H1 (cell line): ENCODE measurements at regions not wholly inside any gene's neighbourhood (a gene's known extent, or its start where the extent isn't known, plus 50 kb on each side); places are given as distances from the start of the nearest gene placed in this dataset.

Experiments used
- CTCF ChIA-PET: fragments of 300-600 bp; sonication (Branson Sonifier 250); formaldehyde crosslinking; loops from one replicate; lab custom pipeline; 2021; ENCODE audit not compliant: partially characterized antibody; lab: Charles Lee
- POLR2A ChIA-PET: fragments of 300-600 bp; sonication (Branson Sonifier 250); formaldehyde crosslinking; loops from one replicate; lab custom pipeline; 2021; ENCODE audit warnings: inconsistent platforms; ENCODE audit not compliant: partially characterized antibody; lab: Charles Lee
- DNase-seq, 2 experiments: peaks; one replicate each; pipeline versions ENCODE4 v3.0.0 to v3.0.0-alpha.2; 2010 to 2022; ENCODE audit warnings: low spot score in 2 of 2, low read depth in 1 of 2, mixed read lengths in 1 of 2
- FAIRE-seq: peaks from 2 replicates; lab custom pipeline; 2011; peaks lifted over from hg19 to GRCh38; lab: Jason Lieb, UNC
- H2AFZ ChIP-seq: 2 replicates; pipeline ENCODE4 v1.8.1; 2012; ENCODE audit warnings: low read length, inconsistent platforms
- H2AK5ac ChIP-seq: 2 replicates; pipeline ENCODE4 v1.6.1; 2013; ENCODE audit warnings: low read depth, low read length
- H2BK120ac ChIP-seq: replicated peaks from 2 replicates; pipeline ENCODE3; 2013; ENCODE audit warnings: low read depth, low read length, inconsistent platforms
- H2BK12ac ChIP-seq: 2 replicates; pipeline ENCODE4 v1.6.1; 2013; ENCODE audit warnings: low read depth, low read length
- H2BK15ac ChIP-seq: 2 replicates; pipeline ENCODE4 v1.6.1; 2013; ENCODE audit warnings: low read length
- H2BK20ac ChIP-seq: 2 replicates; pipeline ENCODE4 v1.6.1; 2013; ENCODE audit warnings: low read length
- H2BK5ac ChIP-seq: 2 replicates; pipeline ENCODE4 v1.6.1; 2013; ENCODE audit warnings: low read depth, low read length
- H3K14ac ChIP-seq: 2 replicates; pipeline ENCODE4 v1.6.1; 2013; ENCODE audit warnings: inconsistent platforms; ENCODE audit not compliant: insufficient read length
- H3K18ac ChIP-seq: 2 replicates; pipeline ENCODE4 v1.6.1; 2013; ENCODE audit warnings: low read length; ENCODE audit errors: extremely low read depth
- H3K23ac ChIP-seq: 2 replicates; pipeline ENCODE4 v1.6.1; 2013; ENCODE audit warnings: inconsistent platforms; ENCODE audit not compliant: insufficient read length
- H3K23me2 ChIP-seq: 2 replicates; pipeline ENCODE4 v1.6.1; 2013; ENCODE audit warnings: low read depth, low read length
- H3K27ac ChIP-seq: 2 replicates; pipeline ENCODE4 v1.6.1; 2011; ENCODE audit warnings: low read depth, low read length, inconsistent platforms
- H3K27me3 ChIP-seq, 4 experiments: replicated peaks in 1 of 4; 1 replicate in 1 of 4; 2 replicates in 3 of 4; pipeline versions ENCODE4 v1.6.1 to v1.8.1; 2011 to 2013; ENCODE audit warnings: low read length in 3 of 4, mild to moderate bottlenecking in 3 of 4, inconsistent platforms in 2 of 4, mixed read lengths in 2 of 4, moderate library complexity in 1 of 4; ENCODE audit not compliant: control insufficient read depth in 3 of 4, insufficient read depth in 3 of 4; ENCODE audit errors: extremely low read depth in 1 of 4
- H3K36me3 ChIP-seq, 4 experiments: 2 replicates each; pipeline versions ENCODE4 v1.6.1 to v1.8.1; 2011 to 2013; ENCODE audit warnings: mild to moderate bottlenecking in 4 of 4, low read length in 3 of 4, moderate library complexity in 2 of 4, control low read depth in 1 of 4, inconsistent platforms in 1 of 4; ENCODE audit not compliant: insufficient read depth in 4 of 4, control insufficient read depth in 2 of 4
- H3K4ac ChIP-seq: replicated peaks from 2 replicates; pipeline ENCODE3; 2013; ENCODE audit warnings: low read length, low read depth, mixed read lengths, inconsistent platforms; ENCODE audit not compliant: insufficient read length
- H3K4me1 ChIP-seq, 4 experiments: replicated peaks in 1 of 4; 1 replicate in 1 of 4; 2 replicates in 3 of 4; pipeline versions ENCODE4 v1.6.1 to v1.8.1; 2011 to 2013; ENCODE audit warnings: low read length in 3 of 4, inconsistent platforms in 2 of 4, mixed read lengths in 1 of 4; ENCODE audit not compliant: insufficient read depth in 4 of 4, control insufficient read depth in 3 of 4
- H3K4me2 ChIP-seq, 2 experiments: 2 replicates each; pipeline versions ENCODE4 v1.6.1 to v1.8.1; 2011 to 2013; ENCODE audit warnings: low read depth in 2 of 2, low read length in 2 of 2, control low read depth in 1 of 2, inconsistent platforms in 1 of 2, mild to moderate bottlenecking in 1 of 2; ENCODE audit not compliant: insufficient read depth in 1 of 2
- H3K4me3 ChIP-seq, 4 experiments: fragments of 200-600, 300-600 bp in 1 of 4; sonication (generic), shearing (Covaris generic), sonication (Bioruptor Twin) in 1 of 4; 2 replicates each; pipeline versions ENCODE4 v1.5.1 to v1.8.1; 2011 to 2016; ENCODE audit warnings: low read length in 4 of 4, low read depth in 3 of 4, control low read depth in 2 of 4, inconsistent platforms in 2 of 4, mild to moderate bottlenecking in 2 of 4, mixed read lengths in 1 of 4, moderate library complexity in 1 of 4; ENCODE audit not compliant: insufficient read depth in 2 of 4; ENCODE audit errors: extremely low read depth in 1 of 4
- H3K56ac ChIP-seq: replicated peaks from 2 replicates; pipeline ENCODE3; 2013; ENCODE audit warnings: low read depth, mild to moderate bottlenecking, mixed read lengths, low read length, inconsistent platforms; ENCODE audit not compliant: insufficient read length
- H3K79me1 ChIP-seq: 2 replicates; pipeline ENCODE4 v1.6.1; 2013; ENCODE audit warnings: low read depth, low read length, control low read depth
- H3K79me2 ChIP-seq, 2 experiments: 2 replicates each; pipeline versions ENCODE4 v1.6.1 to v1.8.1; 2012 to 2013; ENCODE audit warnings: low read length in 2 of 2, mild to moderate bottlenecking in 2 of 2, inconsistent platforms in 1 of 2; ENCODE audit not compliant: insufficient read depth in 2 of 2, control insufficient read depth in 1 of 2
- H3K9ac ChIP-seq, 4 experiments: replicated peaks in 1 of 4; 1 replicate in 1 of 4; 2 replicates in 3 of 4; pipeline versions ENCODE4 v1.6.1 to v1.8.1; 2011 to 2013; ENCODE audit warnings: low read depth in 3 of 4, low read length in 3 of 4, control low read depth in 2 of 4, mild to moderate bottlenecking in 2 of 4, moderate library complexity in 2 of 4, inconsistent platforms in 1 of 4; ENCODE audit errors: extremely low read depth in 1 of 4
- H3K9me3 ChIP-seq, 2 experiments: 2 replicates each; pipeline versions ENCODE4 v1.6.1 to v1.8.1; 2012 to 2013; ENCODE audit warnings: mild to moderate bottlenecking in 2 of 2, moderate library complexity in 2 of 2, control low read depth in 1 of 2, inconsistent platforms in 1 of 2, low read depth in 1 of 2, low read length in 1 of 2, mixed read lengths in 1 of 2; ENCODE audit not compliant: insufficient read depth in 2 of 2
- H4K20me1 ChIP-seq, 2 experiments: replicated peaks in 1 of 2; 2 replicates each; pipeline versions ENCODE3 to v1.8.1; 2011 to 2013; ENCODE audit warnings: inconsistent platforms in 2 of 2, low read length in 2 of 2, mild to moderate bottlenecking in 1 of 2; ENCODE audit not compliant: insufficient read depth in 2 of 2, control insufficient read depth in 1 of 2
- H4K5ac ChIP-seq: 2 replicates; pipeline ENCODE4 v1.6.1; 2013; ENCODE audit warnings: low read length, low read depth, mixed read lengths, inconsistent platforms; ENCODE audit not compliant: insufficient read length
- H4K8ac ChIP-seq: 2 replicates; pipeline ENCODE4 v1.8.0; 2013; ENCODE audit warnings: mild to moderate bottlenecking, moderate library complexity, low read length, inconsistent platforms; ENCODE audit not compliant: insufficient read depth; ENCODE audit errors: extremely low read depth
- H4K91ac ChIP-seq: replicated peaks from 2 replicates; pipeline ENCODE3; 2013; ENCODE audit warnings: low read length, mixed read lengths, inconsistent platforms; ENCODE audit not compliant: insufficient read length
- GTF2F1 ChIP-seq: IDR thresholded peaks from 2 replicates; pipeline ENCODE4 v1.6.1; 2012; ENCODE audit warnings: low read depth, low read length, improper control_type of control experiment, borderline replicate concordance
- TCF12 ChIP-seq: IDR thresholded peaks from 2 replicates; pipeline ENCODE4 v1.6.1; 2011; ENCODE audit warnings: low read depth, mild to moderate bottlenecking, low read length
- WGBS, 2 experiments: shearing (Covaris generic) in 1 of 2; methylation state at CpG; one replicate each; pipeline versions ENCODE4 v1.1.6 to v1.1.7; 2013 to 2015; ENCODE audit warnings: low lambda C conversion rate in 2 of 2, mixed read lengths in 2 of 2, inconsistent platforms in 1 of 2, low coverage in 1 of 2, missing lambda C conversion rate in 1 of 2; ENCODE audit not compliant: insufficient replicate concordance in 2 of 2, insufficient coverage in 1 of 2, insufficient read length in 1 of 2; ENCODE audit errors: extremely low coverage in 1 of 2, missing lambda C conversion rate in 1 of 2; 5-methylcytosine and 5-hydroxymethylcytosine counted together
- TF ChIP-seq, protein P1 (sequence below): IDR thresholded peaks from 2 replicates; pipeline ENCODE4 v1.6.1; 2011; ENCODE audit warnings: low read length, improper control_type of control experiment

DNA sequence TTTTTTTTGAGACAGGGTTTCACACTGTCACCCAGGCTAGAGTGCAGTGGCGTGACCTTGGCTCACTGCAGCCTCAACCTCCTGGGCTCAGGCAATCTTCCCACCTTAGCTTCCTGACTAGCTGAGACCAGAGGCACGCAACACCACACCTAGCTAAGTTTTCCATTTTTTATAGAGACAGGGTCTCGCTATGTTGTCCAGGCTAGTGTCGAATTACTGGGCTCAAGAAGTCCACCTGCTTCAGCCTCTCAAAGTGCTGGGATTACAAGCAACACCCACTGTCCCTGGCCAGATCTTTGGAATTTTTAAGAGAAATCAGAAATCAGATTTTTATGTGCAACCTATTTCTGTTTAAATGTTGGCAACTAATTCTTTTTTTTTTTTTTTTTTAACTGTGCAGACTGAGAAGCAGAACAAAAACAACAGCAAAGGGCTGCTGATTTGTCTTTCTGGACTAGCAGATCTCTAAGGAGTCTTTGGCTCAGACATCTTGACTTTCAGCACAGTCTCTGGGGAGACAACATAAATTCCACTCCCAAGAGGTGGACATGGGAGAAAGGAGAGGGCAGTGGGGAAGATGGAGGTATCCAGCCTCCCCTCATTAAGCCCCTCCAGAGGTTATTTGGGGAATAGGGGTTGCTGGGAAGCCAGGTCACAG, 54.4 kb upstream of the FABP6 start:
- Histone ChIP-seq H4K20me1 (no peaks in the 10 kb centered on the region), H3K23ac (no peak overlapping the region), H2BK5ac (0 out of 2 replicates have a peak overlapping the region, but pooled peaks have one; percentile 66), H4K91ac (peak overlapping the region; percentile 34), H3K23me2 (no peaks in the 10 kb centered on the region), H3K4ac (no peak overlapping the region), H3K27ac (no peak overlapping the region), H3K79me1 (no peaks in the 10 kb centered on the region), H3K79me2 (no peaks in the 10 kb centered on the region), H3K4me3 (no peak overlapping the region), H2AFZ (peak overlapping the region; percentile 47), H2BK12ac (peak overlapping the region; percentile 87; the same call in 1 of the 2 replicates), H3K56ac (no peak overlapping the region), H3K14ac (no peak overlapping the region), H2AK5ac (0 out of 2 replicates have a peak overlapping the region, but pooled peaks have one; percentile 13), H2BK20ac (0 out of 2 replicates have a peak overlapping the region, but pooled peaks have one; percentile 21), H3K36me3 (no peaks in the 10 kb centered on the region), H3K4me2 (no peak overlapping the region), H2BK120ac (peak overlapping the region; percentile 61), H3K9ac (no peak overlapping the region; a peak in 1 of 7 replicates), H3K18ac (no peak overlapping the region; the same call in 1 of the 2 replicates), H4K8ac (peak overlapping the region; percentile 30; the same call in 1 of the 2 replicates), H3K27me3 (no peaks in the 10 kb centered on the region), H2BK15ac (0 out of 2 replicates have a peak overlapping the region, but pooled peaks have one; percentile 98), H3K4me1 (peaks cover 6 to 15% (median 7%) of the 10 kb centered on the region in 4 experiments; a peak in 6 of 7 replicates), H4K5ac (no peak overlapping the region), H3K9me3 (no peaks in the 10 kb centered on the region)
- POLR2A ChIA-PET: interaction anchor here (0.6 to 5.7 kb wide), 7 partner anchors 9 to 944 kb away, joined by 3 to 50 read pairs (median 4); no protein-coding TSS in a partner anchor
- DNase-seq (no peak), FAIRE-seq (no peak)
- WGBS, 2 experiments: 78% methylated on average over 4 of the region's 4 CpGs; no CpG with 5 or more reads in 1 of the 2 experiments
- CTCF ChIA-PET: interaction anchor here (0.6 to 3.8 kb wide), 6 partner anchors 7 to 113 kb away, joined by 3 to 20 read pairs (median 4); no protein-coding TSS in a partner anchor
- TF ChIP-seq, protein P1, sequence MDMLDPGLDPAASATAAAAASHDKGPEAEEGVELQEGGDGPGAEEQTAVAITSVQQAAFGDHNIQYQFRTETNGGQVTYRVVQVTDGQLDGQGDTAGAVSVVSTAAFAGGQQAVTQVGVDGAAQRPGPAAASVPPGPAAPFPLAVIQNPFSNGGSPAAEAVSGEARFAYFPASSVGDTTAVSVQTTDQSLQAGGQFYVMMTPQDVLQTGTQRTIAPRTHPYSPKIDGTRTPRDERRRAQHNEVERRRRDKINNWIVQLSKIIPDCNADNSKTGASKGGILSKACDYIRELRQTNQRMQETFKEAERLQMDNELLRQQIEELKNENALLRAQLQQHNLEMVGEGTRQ: no peak
- TF ChIP-seq GTF2F1 (no peak), TCF12 (no peak)
